B cell (primary cell): ENCODE measurements at regions not wholly inside any gene's neighbourhood (a gene's known extent, or its start where the extent isn't known, plus 50 kb on each side); places are given as distances from the start of the nearest gene placed in this dataset.

Source experiments
- EZH2 ChIP-seq: IDR thresholded peaks from 2 replicates; pipeline ENCODE4 v1.6.1; 2012; ENCODE audit warnings: borderline replicate concordance, low read depth, mild to moderate bottlenecking, moderate library complexity, low read length; ENCODE audit not compliant: insufficient read depth, poor library complexity, severe bottlenecking
- TF ChIP-seq, protein P1 (sequence below): fragments of 200-600 bp; IDR thresholded peaks from one replicate; pipeline ENCODE4 v1.8.0; 2022; ENCODE audit warnings: antibody characterized with exemption, mild to moderate bottlenecking

DNA sequence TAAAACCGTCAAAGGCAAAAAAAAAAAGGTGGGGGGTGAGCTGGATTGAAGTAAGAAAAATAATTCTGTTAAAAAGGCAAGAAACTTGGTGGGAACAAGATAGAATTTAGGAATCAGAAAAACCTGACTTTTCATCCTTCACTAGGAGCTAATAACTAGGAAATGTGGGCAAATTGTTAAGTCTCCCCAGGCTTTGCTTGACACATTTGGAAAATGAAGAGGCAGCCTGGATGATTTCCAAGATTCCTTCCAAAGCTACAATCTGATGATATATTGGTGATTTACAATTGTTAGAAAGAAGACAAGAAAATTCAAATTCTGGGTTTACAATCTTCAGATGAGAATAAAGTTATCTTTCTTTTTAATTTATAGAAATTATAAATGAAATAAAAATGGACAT lies 1062.5 kb downstream of the ADGRL3 start:
- TF ChIP-seq, protein P1, sequence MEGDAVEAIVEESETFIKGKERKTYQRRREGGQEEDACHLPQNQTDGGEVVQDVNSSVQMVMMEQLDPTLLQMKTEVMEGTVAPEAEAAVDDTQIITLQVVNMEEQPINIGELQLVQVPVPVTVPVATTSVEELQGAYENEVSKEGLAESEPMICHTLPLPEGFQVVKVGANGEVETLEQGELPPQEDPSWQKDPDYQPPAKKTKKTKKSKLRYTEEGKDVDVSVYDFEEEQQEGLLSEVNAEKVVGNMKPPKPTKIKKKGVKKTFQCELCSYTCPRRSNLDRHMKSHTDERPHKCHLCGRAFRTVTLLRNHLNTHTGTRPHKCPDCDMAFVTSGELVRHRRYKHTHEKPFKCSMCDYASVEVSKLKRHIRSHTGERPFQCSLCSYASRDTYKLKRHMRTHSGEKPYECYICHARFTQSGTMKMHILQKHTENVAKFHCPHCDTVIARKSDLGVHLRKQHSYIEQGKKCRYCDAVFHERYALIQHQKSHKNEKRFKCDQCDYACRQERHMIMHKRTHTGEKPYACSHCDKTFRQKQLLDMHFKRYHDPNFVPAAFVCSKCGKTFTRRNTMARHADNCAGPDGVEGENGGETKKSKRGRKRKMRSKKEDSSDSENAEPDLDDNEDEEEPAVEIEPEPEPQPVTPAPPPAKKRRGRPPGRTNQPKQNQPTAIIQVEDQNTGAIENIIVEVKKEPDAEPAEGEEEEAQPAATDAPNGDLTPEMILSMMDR = no peak
- TF ChIP-seq EZH2 = no peak
